Activated CD8-positive, alpha-beta T cell treated with anti-CD3 and anti-CD28 coated beads, Interleukin-2, amount 10 ng/mL, durations not matched to agents 7 days and 5 days (primary cell): ENCODE measurements at regions not wholly inside any gene's neighbourhood (a gene's known extent, or its start where the extent isn't known, plus 50 kb on each side); places are given as distances from the start of the nearest gene placed in this dataset.

Experiments used
- ATAC-seq: fragments of 150-1000 bp; cut with Tn5 transposase; one replicate; pipeline ENCODE4 v1.10.0; 2021; ENCODE audit warnings: moderate library complexity
- CTCF ChIA-PET: fragments of 350-600 bp; sonication (Branson Sonifier 250); formaldehyde crosslinking; loops from one replicate; lab custom pipeline; 2021; ENCODE audit warnings: antibody characterized with exemption; lab: Charles Lee
- POLR2A ChIA-PET: fragments of 350-600 bp; sonication (Branson Sonifier 250); formaldehyde crosslinking; loops from one replicate; lab custom pipeline; 2021; ENCODE audit warnings: antibody characterized with exemption; lab: Charles Lee
- DNase-seq: peaks from one replicate; pipeline ENCODE4 v3.0.0-alpha.2; 2020
- H3K27ac Mint-ChIP-seq: one replicate; pipeline ENCODE4 v1.8.0; 2021; ENCODE audit warnings: mild to moderate bottlenecking, mixed read lengths
- H3K27me3 Mint-ChIP-seq: one replicate; pipeline ENCODE4 v1.8.0; 2021; ENCODE audit warnings: low read depth, mixed read lengths
- H3K36me3 Mint-ChIP-seq: one replicate; pipeline ENCODE4 v1.8.0; 2021; ENCODE audit warnings: low read depth, mixed read lengths
- H3K4me1 Mint-ChIP-seq: one replicate; pipeline ENCODE4 v1.8.0; 2021; ENCODE audit warnings: low read depth, mixed read lengths
- H3K4me3 Mint-ChIP-seq: one replicate; pipeline ENCODE4 v1.8.0; 2021; ENCODE audit warnings: mild to moderate bottlenecking, mixed read lengths
- H3K9me3 Mint-ChIP-seq: one replicate; pipeline ENCODE4 v1.8.0; 2022; ENCODE audit warnings: mixed read lengths; ENCODE audit not compliant: insufficient read depth

GRCh38 chr13:97140611-97141010, 81.5 kb upstream of the MBNL2 start:
- ChIA-PET POLR2A (no interaction called here), CTCF (interaction anchor here (1.0 kb wide), 1 partner anchor 24 kb away, joined by 3 read pairs; no protein-coding TSS in a partner anchor)
- H3K36me3 Mint-ChIP-seq = no peaks in the 10 kb centered on the region
- no peak overlapping the region for H3K4me3 Mint-ChIP-seq
- no peaks in the 10 kb centered on the region for H3K9me3 Mint-ChIP-seq
- no peak for ATAC-seq
- DNase-seq = no peak
- H3K27ac Mint-ChIP-seq = no peak overlapping the region
- no peaks in the 10 kb centered on the region for H3K4me1 Mint-ChIP-seq
- H3K27me3 Mint-ChIP-seq = peaks cover 19% of the 10 kb centered on the region

- Mint-ChIP-seq H3K27ac (no peak overlapping the region), H3K27me3 (peaks cover 19% of the 10 kb centered on the region), H3K4me1 (no peaks in the 10 kb centered on the region), H3K36me3 (no peaks in the 10 kb centered on the region), H3K9me3 (no peaks in the 10 kb centered on the region), H3K4me3 (no peak overlapping the region)
- CTCF ChIA-PET = no interaction called here
- POLR2A ChIA-PET = no interaction called here
- DNase-seq = no peak
- ATAC-seq = no peak
These were observed 81.0 kb upstream of the MBNL2 start for GRCh38 chr13:97141097-97141496.

GRCh38 chr13:97141564-97142005, 80.5 kb upstream of the MBNL2 start:
- H3K27ac Mint-ChIP-seq = no peak overlapping the region
- no peak overlapping the region for H3K4me3 Mint-ChIP-seq
- CTCF ChIA-PET = no interaction called here
- H3K27me3 Mint-ChIP-seq = peaks cover 19% of the 10 kb centered on the region
- no peaks in the 10 kb centered on the region for H3K9me3 Mint-ChIP-seq
- no peaks in the 10 kb centered on the region for H3K36me3 Mint-ChIP-seq
- ATAC-seq (no peak), DNase-seq (no peak)
- POLR2A ChIA-PET = no interaction called here
- no peaks in the 10 kb centered on the region for H3K4me1 Mint-ChIP-seq

GRCh38 chr13:97142452-97142851, 79.7 kb upstream of the MBNL2 start:
- POLR2A ChIA-PET = no interaction called here
- Mint-ChIP-seq H3K4me1 (no peaks in the 10 kb centered on the region), H3K4me3 (no peak overlapping the region), H3K27ac (no peak overlapping the region), H3K36me3 (no peaks in the 10 kb centered on the region), H3K9me3 (no peaks in the 10 kb centered on the region), H3K27me3 (peaks cover 19% of the 10 kb centered on the region)
- ATAC-seq (no peak), DNase-seq (no peak)
- CTCF ChIA-PET = no interaction called here

- DNase-seq = no peak
- no peaks in the 10 kb centered on the region for H3K9me3 Mint-ChIP-seq
- H3K27ac Mint-ChIP-seq = no peak overlapping the region
- no peak for ATAC-seq
- H3K27me3 Mint-ChIP-seq = peaks cover 19% of the 10 kb centered on the region
- H3K4me1 Mint-ChIP-seq = no peaks in the 10 kb centered on the region
- POLR2A ChIA-PET = no interaction called here
- CTCF ChIA-PET = no interaction called here
- H3K36me3 Mint-ChIP-seq = no peaks in the 10 kb centered on the region
- no peak overlapping the region for H3K4me3 Mint-ChIP-seq
These were observed 77.1 kb upstream of the MBNL2 start for GRCh38 chr13:97145057-97145456.

- Mint-ChIP-seq H3K36me3 (no peaks in the 10 kb centered on the region), H3K27me3 (peaks cover 16% of the 10 kb centered on the region), H3K9me3 (no peaks in the 10 kb centered on the region), H3K4me1 (no peaks in the 10 kb centered on the region), H3K4me3 (no peak overlapping the region), H3K27ac (no peak overlapping the region)
- ATAC-seq (no peak), DNase-seq (no peak)
- POLR2A ChIA-PET = no interaction called here
- CTCF ChIA-PET = no interaction called here
These were observed 73.2 kb upstream of the MBNL2 start for GRCh38 chr13:97148894-97149293.

GRCh38 chr13:97160421-97160820, 61.7 kb upstream of the MBNL2 start:
- H3K4me1 Mint-ChIP-seq = no peaks in the 10 kb centered on the region
- CTCF ChIA-PET = interaction anchor here (1.5 kb wide), 1 partner anchor 9 kb away, joined by 4 read pairs; no protein-coding TSS in a partner anchor
- DNase-seq = no peak
- no peaks in the 10 kb centered on the region for H3K9me3 Mint-ChIP-seq
- POLR2A ChIA-PET = no interaction called here
- no peak for ATAC-seq
- no peak overlapping the region for H3K27ac Mint-ChIP-seq
- no peaks in the 10 kb centered on the region for H3K36me3 Mint-ChIP-seq
- no peak overlapping the region for H3K4me3 Mint-ChIP-seq
- H3K27me3 Mint-ChIP-seq = no peaks in the 10 kb centered on the region

- ATAC-seq = no peak
- CTCF ChIA-PET = no interaction called here
- H3K4me1 Mint-ChIP-seq = no peaks in the 10 kb centered on the region
- no peak overlapping the region for H3K27ac Mint-ChIP-seq
- POLR2A ChIA-PET = no interaction called here
- H3K4me3 Mint-ChIP-seq = no peak overlapping the region
- no peaks in the 10 kb centered on the region for H3K9me3 Mint-ChIP-seq
- no peaks in the 10 kb centered on the region for H3K36me3 Mint-ChIP-seq
- no peaks in the 10 kb centered on the region for H3K27me3 Mint-ChIP-seq
- DNase-seq = no peak
These were observed 60.4 kb upstream of the MBNL2 start for GRCh38 chr13:97161582-97162231.

GRCh38 chr13:97165502-97166425, 56.4 kb upstream of the MBNL2 start:
- no peaks in the 10 kb centered on the region for H3K9me3 Mint-ChIP-seq
- ATAC-seq (no peak), DNase-seq (no peak)
- no peak overlapping the region for H3K4me3 Mint-ChIP-seq
- CTCF ChIA-PET = no interaction called here
- H3K27ac Mint-ChIP-seq = no peak overlapping the region
- H3K4me1 Mint-ChIP-seq = no peaks in the 10 kb centered on the region
- no peaks in the 10 kb centered on the region for H3K36me3 Mint-ChIP-seq
- POLR2A ChIA-PET = no interaction called here
- H3K27me3 Mint-ChIP-seq = no peaks in the 10 kb centered on the region

- H3K27ac Mint-ChIP-seq = no peak overlapping the region
- no peaks in the 10 kb centered on the region for H3K36me3 Mint-ChIP-seq
- ChIA-PET CTCF (interaction anchor here (1.4 kb wide), 1 partner anchor 17 kb away, joined by 3 read pairs; no protein-coding TSS in a partner anchor), POLR2A (no interaction called here)
- H3K27me3 Mint-ChIP-seq = no peaks in the 10 kb centered on the region
- no peaks in the 10 kb centered on the region for H3K4me1 Mint-ChIP-seq
- no peak overlapping the region for H3K4me3 Mint-ChIP-seq
- ATAC-seq (no peak), DNase-seq (no peak)
- H3K9me3 Mint-ChIP-seq = no peaks in the 10 kb centered on the region
These were observed 51.0 kb upstream of the MBNL2 start for GRCh38 chr13:97171136-97171535.
